ENCODE measurements at regions not wholly inside any gene's neighbourhood (a gene's known extent, or its start where the extent isn't known, plus 50 kb on each side); places are given as distances from the start of the nearest gene placed in this dataset.
"Not testable (repeated sequence)": the region's sequence is repeated elsewhere in the genome, so short reads cannot be mapped to it uniquely, and the experiment has no call there.

- Mint-ChIP-seq H3K36me3 (ENCODE audit: low read depth, unreplicated experiment) (no peaks in the 10 kb centered on the region), H3K27me3 (ENCODE audit: unreplicated experiment) (no peaks in the 10 kb centered on the region), H3K9me3 (ENCODE audit: unreplicated experiment) (no peaks in the 10 kb centered on the region), H3K4me3 (ENCODE audit: unreplicated experiment) (no peak overlapping the region), H3K4me1 (ENCODE audit: unreplicated experiment) (peaks cover 7% of the 10 kb centered on the region), H3K27ac (ENCODE audit: unreplicated experiment) (no peak overlapping the region)
- TF ChIP-seq, protein P1, sequence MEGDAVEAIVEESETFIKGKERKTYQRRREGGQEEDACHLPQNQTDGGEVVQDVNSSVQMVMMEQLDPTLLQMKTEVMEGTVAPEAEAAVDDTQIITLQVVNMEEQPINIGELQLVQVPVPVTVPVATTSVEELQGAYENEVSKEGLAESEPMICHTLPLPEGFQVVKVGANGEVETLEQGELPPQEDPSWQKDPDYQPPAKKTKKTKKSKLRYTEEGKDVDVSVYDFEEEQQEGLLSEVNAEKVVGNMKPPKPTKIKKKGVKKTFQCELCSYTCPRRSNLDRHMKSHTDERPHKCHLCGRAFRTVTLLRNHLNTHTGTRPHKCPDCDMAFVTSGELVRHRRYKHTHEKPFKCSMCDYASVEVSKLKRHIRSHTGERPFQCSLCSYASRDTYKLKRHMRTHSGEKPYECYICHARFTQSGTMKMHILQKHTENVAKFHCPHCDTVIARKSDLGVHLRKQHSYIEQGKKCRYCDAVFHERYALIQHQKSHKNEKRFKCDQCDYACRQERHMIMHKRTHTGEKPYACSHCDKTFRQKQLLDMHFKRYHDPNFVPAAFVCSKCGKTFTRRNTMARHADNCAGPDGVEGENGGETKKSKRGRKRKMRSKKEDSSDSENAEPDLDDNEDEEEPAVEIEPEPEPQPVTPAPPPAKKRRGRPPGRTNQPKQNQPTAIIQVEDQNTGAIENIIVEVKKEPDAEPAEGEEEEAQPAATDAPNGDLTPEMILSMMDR (IDR thresholded peaks at IDR 0.05; ENCODE audit: unreplicated experiment), result no peak
- DNase-seq (ENCODE audit: low spot score), result no peak
These were observed 193.9 kb upstream of the EDNRA start for GRCh38 chr4:147286846-147287587.

GRCh38 chr4:147287588-147287890 lies 193.4 kb upstream of the EDNRA start:
- Mint-ChIP-seq H3K9me3 (ENCODE audit: unreplicated experiment) (no peaks in the 10 kb centered on the region), H3K4me3 (ENCODE audit: unreplicated experiment) (no peak overlapping the region), H3K27ac (ENCODE audit: unreplicated experiment) (no peak overlapping the region), H3K4me1 (ENCODE audit: unreplicated experiment) (peaks cover 7% of the 10 kb centered on the region), H3K36me3 (ENCODE audit: low read depth, unreplicated experiment) (no peaks in the 10 kb centered on the region), H3K27me3 (ENCODE audit: unreplicated experiment) (no peaks in the 10 kb centered on the region)
- no peak for DNase-seq (ENCODE audit: low spot score)
- TF ChIP-seq, protein P1 (IDR thresholded peaks at IDR 0.05; ENCODE audit: unreplicated experiment), result no peak

DNA sequence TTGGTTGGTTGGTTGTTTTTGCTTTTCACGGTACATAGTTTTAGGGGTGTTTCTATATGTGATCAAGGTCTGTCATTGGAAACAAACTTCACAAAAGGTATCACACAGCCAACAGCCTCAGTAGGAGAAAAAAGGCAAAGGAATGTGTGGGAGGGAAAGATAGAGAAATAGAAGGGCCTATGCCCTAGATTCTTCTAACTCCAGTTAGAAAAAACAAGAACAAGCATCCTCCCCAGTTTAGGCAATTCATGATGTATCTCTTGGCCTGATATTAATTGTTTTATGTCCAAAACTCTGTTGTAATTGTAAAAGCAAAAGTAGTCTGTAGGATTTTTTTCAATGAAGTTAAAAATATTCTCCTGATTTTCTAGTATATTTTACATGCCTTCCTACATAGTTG lies 192.4 kb upstream of the EDNRA start:
- H3K36me3 Mint-ChIP-seq (ENCODE audit: low read depth, unreplicated experiment), result no peaks in the 10 kb centered on the region
- H3K9me3 Mint-ChIP-seq (ENCODE audit: unreplicated experiment), result no peaks in the 10 kb centered on the region
- peaks cover 7% of the 10 kb centered on the region for H3K4me1 Mint-ChIP-seq (ENCODE audit: unreplicated experiment)
- H3K27ac Mint-ChIP-seq (ENCODE audit: unreplicated experiment), result no peak overlapping the region
- H3K4me3 Mint-ChIP-seq (ENCODE audit: unreplicated experiment), result no peak overlapping the region
- TF ChIP-seq, protein P1 (IDR thresholded peaks at IDR 0.05; ENCODE audit: unreplicated experiment), result no peak
- H3K27me3 Mint-ChIP-seq (ENCODE audit: unreplicated experiment), result no peaks in the 10 kb centered on the region
- no peak for DNase-seq (ENCODE audit: low spot score)

GRCh38 chr4:147289181-147289580 lies 191.7 kb upstream of the EDNRA start:
- Mint-ChIP-seq H3K4me1 (ENCODE audit: unreplicated experiment) (peaks cover 7% of the 10 kb centered on the region), H3K27me3 (ENCODE audit: unreplicated experiment) (no peaks in the 10 kb centered on the region), H3K36me3 (ENCODE audit: low read depth, unreplicated experiment) (no peaks in the 10 kb centered on the region), H3K27ac (ENCODE audit: unreplicated experiment) (no peak overlapping the region), H3K9me3 (ENCODE audit: unreplicated experiment) (no peaks in the 10 kb centered on the region), H3K4me3 (ENCODE audit: unreplicated experiment) (no peak overlapping the region)
- DNase-seq (ENCODE audit: low spot score), result no peak
- TF ChIP-seq, protein P1 (IDR thresholded peaks at IDR 0.05; ENCODE audit: unreplicated experiment), result no peak

- H3K36me3 Mint-ChIP-seq (ENCODE audit: low read depth, unreplicated experiment); H3K27ac Mint-ChIP-seq (ENCODE audit: unreplicated experiment); H3K4me1 Mint-ChIP-seq (ENCODE audit: unreplicated experiment); DNase-seq (ENCODE audit: low spot score); H3K9me3 Mint-ChIP-seq (ENCODE audit: unreplicated experiment); H3K4me3 Mint-ChIP-seq (ENCODE audit: unreplicated experiment); H3K27me3 Mint-ChIP-seq (ENCODE audit: unreplicated experiment): not testable (repeated sequence)
These were observed 188.1 kb upstream of the EDNRA start for GRCh38 chr4:147292604-147293313.

GRCh38 chr4:147293314-147293677 lies 187.6 kb upstream of the EDNRA start:
- not testable (repeated sequence) for H3K27ac Mint-ChIP-seq (ENCODE audit: unreplicated experiment); H3K36me3 Mint-ChIP-seq (ENCODE audit: low read depth, unreplicated experiment); H3K9me3 Mint-ChIP-seq (ENCODE audit: unreplicated experiment); H3K4me3 Mint-ChIP-seq (ENCODE audit: unreplicated experiment); DNase-seq (ENCODE audit: low spot score); H3K4me1 Mint-ChIP-seq (ENCODE audit: unreplicated experiment); H3K27me3 Mint-ChIP-seq (ENCODE audit: unreplicated experiment)

Measured in endothelial cell (in vitro differentiated cells).